ENCODE measurements at regions not wholly inside any gene's neighbourhood (a gene's known extent, or its start where the extent isn't known, plus 50 kb on each side); places are given as distances from the start of the nearest gene placed in this dataset.

- peak; percentile 44 for DNase-seq (ENCODE audit: low read depth)
- no peak overlapping the region for H3K4me3 ChIP-seq (ENCODE audit: control insufficient read depth, low read depth, low read length)
- no peak for TF ChIP-seq CTCF (conservative IDR thresholded peaks at IDR 0.05; ENCODE audit: control insufficient read depth, insufficient read depth, low read depth, low read length)
Observed at GRCh38 chr1:218616681-218617080, 271.5 kb downstream of the TGFB2 start.

- peak; percentile 6 for DNase-seq (ENCODE audit: low read depth)
- no peak overlapping the region for H3K4me3 ChIP-seq (ENCODE audit: control insufficient read depth, low read depth, low read length)
- no peak for TF ChIP-seq CTCF (conservative IDR thresholded peaks at IDR 0.05; ENCODE audit: control insufficient read depth, insufficient read depth, low read depth, low read length)
Observed at GRCh38 chr1:218617986-218618385, 272.9 kb downstream of the TGFB2 start.

- no peak for TF ChIP-seq CTCF (conservative IDR thresholded peaks at IDR 0.05; ENCODE audit: control insufficient read depth, insufficient read depth, low read depth, low read length)
- peak; percentile 60 for DNase-seq (ENCODE audit: low read depth)
- H3K4me3 ChIP-seq (ENCODE audit: control insufficient read depth, low read depth, low read length), result no peak overlapping the region
Observed at GRCh38 chr1:218620956-218621355, 275.8 kb downstream of the TGFB2 start.

GRCh38 chr1:218624052-218624451 is 278.9 kb downstream of the TGFB2 start:
- TF ChIP-seq CTCF (conservative IDR thresholded peaks at IDR 0.05; ENCODE audit: control insufficient read depth, insufficient read depth, low read depth, low read length), result no peak
- DNase-seq (ENCODE audit: low read depth), result peak; percentile 38
- no peak overlapping the region for H3K4me3 ChIP-seq (ENCODE audit: control insufficient read depth, low read depth, low read length)

- TF ChIP-seq CTCF (conservative IDR thresholded peaks at IDR 0.05; ENCODE audit: control insufficient read depth, insufficient read depth, low read depth, low read length), result no peak
- H3K4me3 ChIP-seq (ENCODE audit: control insufficient read depth, low read depth, low read length), result no peak overlapping the region
- no peak for DNase-seq (ENCODE audit: low read depth)
Observed at GRCh38 chr1:218625393-218625792, 280.3 kb downstream of the TGFB2 start.

GRCh38 chr1:218633238-218633988 is 288.3 kb downstream of the TGFB2 start:
- DNase-seq (ENCODE audit: low read depth), result no peak
- no peak for TF ChIP-seq CTCF (conservative IDR thresholded peaks at IDR 0.05; ENCODE audit: control insufficient read depth, insufficient read depth, low read depth, low read length)
- H3K4me3 ChIP-seq (ENCODE audit: control insufficient read depth, low read depth, low read length), result no peak overlapping the region

Data from fibroblast of mammary gland (primary cell).